Left colon (tissue), 2 donors: ENCODE measurements at regions not wholly inside any gene's neighbourhood (a gene's known extent, or its start where the extent isn't known, plus 50 kb on each side); places are given as distances from the start of the nearest gene placed in this dataset.
A peak's percentile ranks its signal among the peaks of the same experiment; 100 is the strongest.

ENCODE experiments used
- ATAC-seq: fragments of 200-7000 bp; cut with Tn5 transposase; one replicate; pipeline ENCODE4 v1.9.1; 2020; ENCODE audit warnings: mild to moderate bottlenecking, moderate library complexity
- DNase-seq, 2 donors: peaks; one replicate each; pipeline ENCODE4 v3.0.0-alpha.2; 2020
- intact Hi-C, 2 donors: fragments of 100-400 bp; cut with DNase I in 1 of 2; cut with micrococcal nuclease in 1 of 2; formaldehyde crosslinking; loops; one replicate each; pipeline versions ENCODE4 v1.11.2 to v1.14.0; 2022; cut with DNase I, micrococcal nuclease
- donor health status: DM: no; HTN: no; CAD: no.
- donor health status: DM: yes; HTN: yes; CAD: no.

GRCh38 chr6:56760842-56761241 is 118.2 kb upstream of the DST start:
- DNase-seq: no peak
- no peak for ATAC-seq
- intact Hi-C loops: loop anchor here in 1 of 2 donors (10.0 kb wide), 1 partner anchor 56 kb away; no protein-coding TSS in a partner anchor

DNA sequence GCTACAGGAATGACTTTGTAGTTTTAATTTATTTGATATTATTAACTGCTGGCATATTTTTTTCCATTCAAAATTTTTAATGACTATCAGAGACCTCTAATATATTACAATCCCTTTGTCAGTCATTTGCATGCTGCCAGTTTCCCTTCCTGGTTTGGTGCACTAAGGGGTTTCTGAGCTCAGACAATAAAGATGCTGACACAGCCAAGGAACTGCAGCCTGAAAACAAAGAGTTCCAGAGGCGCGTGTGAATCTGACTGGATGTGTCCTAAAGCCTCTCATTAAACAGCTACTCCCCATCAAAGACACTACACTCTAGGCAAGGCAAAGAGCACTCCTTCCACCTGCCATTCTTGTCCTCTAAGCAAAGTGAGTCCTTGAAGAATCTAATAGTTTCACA is 116.8 kb upstream of the DST start:
- intact Hi-C loops: loop anchor here in 1 of 2 donors (10.0 kb wide), 1 partner anchor 125 kb away; no protein-coding TSS in a partner anchor
- ATAC-seq (no peak), DNase-seq (no peak)

GRCh38 chr6:56758553-56758952 is 115.9 kb upstream of the DST start:
- DNase-seq (no peak), ATAC-seq (no peak)
- intact Hi-C loops: loop anchor here in 1 of 2 donors (10.0 kb wide), 1 partner anchor 124 kb away; no protein-coding TSS in a partner anchor

DNA sequence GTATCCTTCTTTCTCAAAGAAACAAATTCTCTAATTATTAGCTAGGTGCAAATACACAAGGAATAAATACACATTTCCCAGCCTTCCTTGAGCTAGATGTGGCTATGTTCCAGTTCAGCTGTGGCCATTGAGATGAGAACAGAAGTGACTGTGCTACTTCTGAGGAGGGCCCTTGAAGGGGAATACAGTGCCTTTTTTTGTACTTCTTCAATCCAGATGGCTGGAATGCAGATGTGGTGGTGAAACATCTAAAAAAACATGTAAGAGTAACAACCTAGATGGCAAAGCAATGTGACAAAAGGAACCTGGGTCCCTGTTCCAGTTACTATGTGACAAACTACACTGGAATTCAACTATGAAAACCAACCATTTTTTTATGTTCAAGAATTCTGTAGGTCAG is 115.4 kb upstream of the DST start:
- ATAC-seq: no peak
- no peak for DNase-seq
- intact Hi-C loops: loop anchor here in 1 of 2 donors (10.0 kb wide), 1 partner anchor 123 kb away; no protein-coding TSS in a partner anchor

GRCh38 chr6:56757588-56757984 is 114.9 kb upstream of the DST start:
- intact Hi-C loops: loop anchor here in 1 of 2 donors (10.0 kb wide), 1 partner anchor 123 kb away; no protein-coding TSS in a partner anchor
- DNase-seq: peak; percentile 47 to 62
- peak; percentile 84 for ATAC-seq

GRCh38 chr6:56756791-56757587 is 114.3 kb upstream of the DST start:
- DNase-seq (no peak), ATAC-seq (no peak)
- intact Hi-C loops: loop anchor here in 1 of 2 donors (10.0 kb wide), 1 partner anchor 122 kb away; no protein-coding TSS in a partner anchor

GRCh38 chr6:56756219-56756789 is 113.6 kb upstream of the DST start:
- peak; percentile 71 for ATAC-seq
- intact Hi-C loops: loop anchor here in 1 of 2 donors (10.0 kb wide), 1 partner anchor 122 kb away; no protein-coding TSS in a partner anchor
- no peak for DNase-seq

DNA sequence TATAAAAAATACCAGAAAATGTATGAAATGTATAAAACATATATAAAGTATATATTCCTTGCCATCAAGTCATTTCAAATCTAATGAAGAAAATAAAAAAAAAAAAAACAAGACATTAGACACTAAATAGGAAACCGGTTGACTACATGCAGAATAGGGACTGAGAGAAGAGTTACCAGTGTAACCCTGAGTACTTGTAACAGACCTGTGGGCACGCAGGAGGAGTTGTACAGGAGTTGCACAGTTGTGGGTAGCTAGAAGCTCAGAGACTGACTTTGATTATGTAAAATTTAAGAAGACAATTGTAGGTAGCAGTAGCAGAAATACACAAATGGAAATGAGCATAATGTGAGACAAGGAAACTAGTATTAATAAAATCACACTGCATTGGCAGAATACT is 112.4 kb upstream of the DST start:
- intact Hi-C loops: loop anchor here in 1 of 2 donors (10.0 kb wide), 1 partner anchor 120 kb away; no protein-coding TSS in a partner anchor
- no peak for ATAC-seq
- no peak for DNase-seq

- intact Hi-C loops: loop anchor here in 1 of 2 donors (10.0 kb wide), 1 partner anchor 119 kb away; no protein-coding TSS in a partner anchor
- DNase-seq (no peak), ATAC-seq (no peak)
Observed at GRCh38 chr6:56753811-56754210, 111.1 kb upstream of the DST start.

- ATAC-seq (no peak), DNase-seq (no peak)
- intact Hi-C loops: loop anchor here in 1 of 2 donors (10.0 kb wide), 1 partner anchor 118 kb away; no protein-coding TSS in a partner anchor
Observed at GRCh38 chr6:56752534-56752933, 109.8 kb upstream of the DST start.

DNA sequence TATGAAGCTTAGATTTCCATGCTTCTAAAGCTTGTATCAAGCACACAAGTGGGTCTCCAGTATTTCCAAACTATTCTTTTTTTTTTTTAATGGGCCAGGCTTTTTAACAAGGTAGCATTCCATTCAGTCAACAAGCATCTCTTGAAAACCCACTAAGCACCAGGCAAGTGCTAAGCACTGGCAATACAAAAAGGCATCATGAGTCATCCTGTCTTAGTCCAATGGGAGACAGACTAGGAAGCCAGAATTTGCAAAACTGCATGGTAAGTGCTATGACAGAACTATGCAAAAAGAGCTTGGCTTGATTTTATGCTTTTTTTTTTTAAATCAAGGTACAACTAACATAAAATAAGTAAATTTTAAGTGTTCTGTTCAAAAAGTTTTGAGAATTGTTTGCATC is 109.3 kb upstream of the DST start:
- intact Hi-C loops: loop anchor here in 1 of 2 donors (10.0 kb wide), 1 partner anchor 117 kb away; no protein-coding TSS in a partner anchor
- ATAC-seq: no peak
- DNase-seq: no peak

GRCh38 chr6:56751604-56752003 is 108.9 kb upstream of the DST start:
- DNase-seq (no peak), ATAC-seq (no peak)
- intact Hi-C loops: loop anchor here in 1 of 2 donors (10.0 kb wide), 1 partner anchor 117 kb away; no protein-coding TSS in a partner anchor

DNA sequence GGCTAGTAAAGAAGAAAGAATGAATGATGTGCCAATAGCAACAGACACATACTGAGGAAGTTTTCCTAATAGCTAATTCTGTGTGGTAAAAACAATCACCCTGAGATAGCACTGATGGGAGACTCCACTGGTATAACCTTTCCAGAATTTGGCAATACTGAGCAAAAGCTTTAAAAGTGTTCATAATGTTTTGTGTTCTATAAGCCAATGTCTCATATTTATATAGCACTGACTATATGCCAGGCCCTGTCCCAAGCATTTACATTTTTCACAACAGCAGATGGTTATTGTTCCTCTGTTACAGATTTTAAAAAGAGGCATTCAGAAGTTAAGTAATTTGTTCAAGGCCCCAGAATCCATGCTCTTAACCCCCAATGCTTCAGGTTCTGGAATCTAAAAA is 108.0 kb upstream of the DST start:
- ATAC-seq (no peak), DNase-seq (no peak)
- intact Hi-C loops: loop anchor here in 1 of 2 donors (10.0 kb wide), 1 partner anchor 116 kb away; no protein-coding TSS in a partner anchor

DNA sequence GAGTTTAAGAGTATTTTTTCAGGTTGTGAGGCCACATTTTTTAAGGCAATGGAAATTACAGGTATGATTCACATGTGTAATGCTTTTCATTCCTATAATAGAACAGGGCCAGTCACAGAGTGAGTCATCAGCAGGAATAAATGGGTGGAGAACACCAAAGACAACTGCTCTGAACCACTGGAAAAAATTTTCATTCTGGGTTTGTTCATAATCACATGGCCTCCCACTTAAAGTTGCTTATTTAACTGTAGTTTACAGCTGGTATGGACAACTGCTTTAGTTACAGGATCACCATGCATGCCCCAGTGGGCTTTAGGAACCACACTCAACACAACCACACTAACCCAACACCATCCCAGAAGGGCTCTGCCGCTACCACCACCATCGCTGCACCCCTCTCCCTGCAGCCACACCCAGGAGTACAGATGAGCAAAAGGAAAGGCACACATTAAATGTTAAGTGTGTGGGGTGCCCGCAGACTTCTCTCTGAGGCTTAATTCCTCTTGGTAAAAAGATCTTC is 107.0 kb upstream of the DST start:
- ATAC-seq (peak; percentile 92), DNase-seq (no peak)
- intact Hi-C loops: loop anchor here in 1 of 2 donors (10.0 kb wide), 1 partner anchor 115 kb away; no protein-coding TSS in a partner anchor

- DNase-seq: no peak
- ATAC-seq: no peak
- intact Hi-C loops: no loop called here
Observed at GRCh38 chr6:56746767-56747504, 104.2 kb upstream of the DST start.

- intact Hi-C loops: no loop called here
- ATAC-seq: no peak
- DNase-seq: no peak
Observed at GRCh38 chr6:56745971-56746370, 103.3 kb upstream of the DST start.

DNA sequence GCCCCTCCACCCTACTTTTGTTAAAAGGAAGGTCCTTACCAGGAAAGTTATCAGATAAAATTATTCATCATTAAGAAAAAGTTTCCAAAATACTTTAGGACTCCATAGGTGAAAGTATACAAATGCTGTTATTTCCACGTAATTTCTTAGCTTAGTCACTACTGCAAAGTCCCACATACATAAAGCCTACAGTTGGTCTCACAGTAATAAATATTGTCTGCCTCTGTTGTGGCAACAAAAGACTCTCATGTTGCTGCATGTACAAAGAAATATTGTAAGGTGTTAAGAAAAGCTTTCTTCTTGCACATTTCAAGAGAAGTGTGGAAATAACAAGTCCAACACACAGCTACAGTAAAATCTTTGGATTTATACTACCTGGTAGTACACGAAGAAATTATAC is 102.4 kb upstream of the DST start:
- ATAC-seq (no peak), DNase-seq (no peak)
- intact Hi-C loops: no loop called here

DNA sequence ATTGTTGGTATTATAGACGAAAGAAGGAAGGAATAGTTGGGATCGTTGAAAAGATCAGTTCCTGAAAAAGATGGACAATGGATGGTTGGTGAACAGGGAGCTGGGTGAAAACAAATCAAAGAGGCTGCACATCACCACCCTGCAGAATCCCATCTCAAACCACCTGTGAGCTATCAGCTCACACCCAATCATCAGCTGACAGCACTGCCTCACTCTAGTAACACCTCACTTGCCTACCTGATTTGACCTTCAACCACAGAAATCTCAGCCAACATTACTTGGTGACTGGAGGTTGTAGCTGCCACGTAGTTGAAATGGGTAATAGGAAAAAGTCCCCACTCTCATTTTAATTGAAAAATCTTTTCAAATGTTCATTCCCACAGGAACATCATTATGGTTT is 101.8 kb upstream of the DST start:
- ATAC-seq: peak; percentile 49
- intact Hi-C loops: no loop called here
- DNase-seq: no peak
